ENCODE measurements at regions not wholly inside any gene's neighbourhood (a gene's known extent, or its start where the extent isn't known, plus 50 kb on each side); places are given as distances from the start of the nearest gene placed in this dataset.

GRCh38 chr7:90078921-90079320 lies 75.3 kb upstream of the STEAP1 start:
- WGBS, 4 donors, result 59 to 67% (median 64%) methylated on average over 3 of the region's 3 CpGs
- Histone ChIP-seq H3K36me3 (no peaks in the 10 kb centered on the region), H3K27ac (no peak overlapping the region), H3K4me1 (no peaks in the 10 kb centered on the region), H3K4me3 (no peak overlapping the region), H3K27me3 (no peaks in the 10 kb centered on the region), H3K9me3 (peaks cover 0 to 6% (median 0%) of the 10 kb centered on the region in 12 donors)
- no peak for DNase-seq
- TF ChIP-seq CTCF (IDR thresholded peaks at IDR 0.05) (no peak), POLR2A (IDR thresholded peaks at IDR 0.05) (no peak)
- no peak for ATAC-seq
- intact Hi-C loops (cut with DNase I), result no loop called here

GRCh38 chr7:90081621-90082020 lies 72.6 kb upstream of the STEAP1 start:
- Histone ChIP-seq H3K36me3 (no peaks in the 10 kb centered on the region), H3K9me3 (peaks cover 0 to 2% (median 0%) of the 10 kb centered on the region in 12 donors), H3K27ac (no peak overlapping the region), H3K4me3 (no peak overlapping the region), H3K4me1 (no peaks in the 10 kb centered on the region), H3K27me3 (no peaks in the 10 kb centered on the region)
- ATAC-seq, result no peak
- intact Hi-C loops (cut with DNase I), result no loop called here
- WGBS, 4 donors, result 69 to 74% (median 73%) methylated on average over 3 of the region's 3 CpGs
- no peak for TF ChIP-seq CTCF (IDR thresholded peaks at IDR 0.05)
- no peak for DNase-seq

GRCh38 chr7:90092506-90092905 lies 61.8 kb upstream of the STEAP1 start:
- Histone ChIP-seq H3K4me1 (no peaks in the 10 kb centered on the region), H3K27me3 (no peaks in the 10 kb centered on the region), H3K4me3 (no peak overlapping the region), H3K36me3 (no peaks in the 10 kb centered on the region), H3K9me3 (peaks cover 0 to 8% (median 0%) of the 10 kb centered on the region in 12 donors), H3K27ac (no peak overlapping the region)
- ATAC-seq (no peak), DNase-seq (no peak)
- no peak for TF ChIP-seq POLR2A (IDR thresholded peaks at IDR 0.05)
- TF ChIP-seq CTCF (IDR thresholded peaks at IDR 0.05), result no peak
- intact Hi-C loops (cut with DNase I), result no loop called here

- ATAC-seq, result no peak
- WGBS, 4 donors, result 73 to 75% (median 74%) methylated on average over 2 of the region's 2 CpGs
Measured at GRCh38 chr7:90094030-90094429, 60.2 kb upstream of the STEAP1 start.

More at GRCh38 chr7:90094030-90094429, 60.2 kb upstream of the STEAP1 start:
- Histone ChIP-seq H3K27ac (no peak overlapping the region), H3K4me1 (no peaks in the 10 kb centered on the region), H3K27me3 (no peaks in the 10 kb centered on the region), H3K36me3 (no peaks in the 10 kb centered on the region), H3K4me3 (no peak overlapping the region), H3K9me3 (peaks cover 0 to 8% (median 0%) of the 10 kb centered on the region in 12 donors)
- no peak for DNase-seq
- no peak for TF ChIP-seq POLR2A (IDR thresholded peaks at IDR 0.05)
- intact Hi-C loops (cut with DNase I), result no loop called here

Measured in heart left ventricle (tissue), 16 donors.